SK-MEL-5 (cell line): ENCODE measurements at regions not wholly inside any gene's neighbourhood (a gene's known extent, or its start where the extent isn't known, plus 50 kb on each side); places are given as distances from the start of the nearest gene placed in this dataset.
"Not testable (repeated sequence)": the region's sequence is repeated elsewhere in the genome, so short reads cannot be mapped to it uniquely, and the experiment has no call there.

Experiments used
- DNase-seq: peaks from one replicate; pipeline ENCODE4 v3.0.0-alpha.2; 2016; ENCODE audit warnings: low read depth, low spot score
- in situ Hi-C: cut with HindIII; loops from 2 replicates; pipeline ENCODE4 v1.10.0; 2016; ENCODE audit warnings: low sequenced_read_pairs, high pct_unique_total_duplicates, low pct_unique_long_range_greater_than_20kb

DNA sequence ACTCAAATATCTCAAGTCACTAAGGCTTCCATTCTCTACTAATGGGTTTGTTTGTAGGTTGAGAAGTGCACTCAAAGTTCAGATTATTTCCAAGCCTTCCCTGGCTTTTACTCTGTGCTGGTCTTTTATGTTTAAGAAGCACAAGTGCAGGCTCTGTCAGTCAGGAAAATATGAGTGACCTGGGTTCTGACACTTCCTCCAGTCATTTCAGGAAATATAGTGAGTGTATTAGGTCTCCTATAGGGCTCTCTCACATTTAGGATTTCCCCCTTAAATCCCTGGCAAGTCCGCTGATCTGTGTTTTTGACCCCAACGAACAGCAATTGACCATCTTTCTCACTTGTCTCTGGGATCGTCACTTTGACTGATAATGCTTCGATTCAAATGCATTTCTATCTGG lies 210.2 kb downstream of the ARPP21 start:
- in situ Hi-C loops = no loop called here

DNA sequence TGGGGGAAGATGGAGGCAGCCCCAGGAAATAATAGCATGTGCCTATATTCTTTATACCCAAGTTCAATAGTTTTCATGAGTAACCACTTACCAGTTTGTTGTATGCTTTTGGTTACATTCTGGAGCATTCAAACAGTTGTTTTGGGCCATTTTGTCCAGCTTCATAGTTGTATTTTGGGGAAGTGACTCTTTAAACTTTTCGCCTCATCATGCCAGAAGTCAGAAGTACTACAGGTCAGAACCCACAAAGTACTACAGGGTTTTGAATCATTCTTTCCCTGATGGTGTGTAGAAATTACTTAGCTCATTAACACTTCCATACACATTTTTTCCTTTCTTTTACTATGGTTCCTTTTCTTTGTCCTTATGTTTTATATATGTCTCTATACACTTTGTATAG lies 210.6 kb downstream of the ARPP21 start:
- DNase-seq = no peak
- in situ Hi-C loops = no loop called here

More for the DNA sequence above, 210.2 kb downstream of the ARPP21 start:
- DNase-seq = no peak

DNA sequence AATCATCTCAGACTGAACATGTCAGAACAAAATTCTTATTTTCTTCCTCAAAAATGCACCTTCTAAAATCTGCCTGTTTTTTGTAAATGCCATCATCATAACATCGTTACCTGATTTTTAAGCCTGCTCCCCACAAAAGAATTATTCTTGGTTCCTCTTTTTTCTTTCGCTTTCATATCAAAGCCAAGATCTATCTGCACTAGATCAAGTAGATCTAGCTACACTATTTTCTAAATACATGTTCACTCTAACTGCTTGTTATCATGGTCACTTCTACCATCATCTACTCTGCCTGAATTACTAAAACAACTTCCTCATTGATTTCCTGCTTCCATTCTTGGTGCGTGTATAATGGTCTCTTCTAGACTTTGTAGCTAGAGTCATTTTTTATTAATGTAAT lies 217.7 kb downstream of the ARPP21 start:
- DNase-seq = no peak
- in situ Hi-C loops = no loop called here

DNA sequence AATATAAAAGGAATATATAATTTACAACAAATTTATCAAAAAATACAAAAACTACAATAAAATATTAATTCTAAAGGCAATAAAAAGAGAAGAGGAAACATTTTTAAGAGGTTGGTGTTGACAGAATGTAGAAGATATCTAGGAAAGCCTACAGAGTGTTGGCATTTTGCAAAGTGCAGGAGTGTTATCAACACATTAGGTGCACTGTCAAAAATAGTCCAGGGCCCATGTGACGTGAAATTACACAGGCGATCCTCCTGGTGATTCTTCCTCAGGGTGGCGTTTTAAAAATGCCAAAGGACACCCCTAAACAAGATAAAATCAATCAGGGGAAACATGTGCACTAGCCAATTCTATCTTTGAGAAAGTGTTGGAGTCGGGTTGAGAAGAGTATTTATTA lies 222.7 kb downstream of the ARPP21 start:
- in situ Hi-C loops = no loop called here

DNA sequence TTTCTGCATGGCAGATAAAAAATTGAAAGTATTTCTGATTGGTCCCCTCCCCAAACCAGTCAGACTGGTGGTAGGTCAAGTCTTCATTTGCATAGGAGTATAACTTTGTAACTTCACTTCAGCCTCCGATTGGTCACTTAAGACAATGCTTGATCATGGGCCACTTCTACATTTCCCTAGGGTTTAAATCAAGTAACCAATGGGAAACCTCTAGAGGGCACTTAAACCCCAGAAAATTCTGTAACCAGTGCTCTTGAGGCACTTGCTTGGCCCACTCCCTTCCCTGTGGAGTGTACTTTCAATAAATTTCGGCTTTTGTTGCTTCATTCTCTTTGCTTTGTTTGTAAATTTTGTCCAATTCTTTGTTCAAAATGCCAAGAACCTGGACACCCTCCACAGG lies 225.5 kb downstream of the ARPP21 start:
- in situ Hi-C loops = no loop called here
- DNase-seq = peak; percentile 14

More for the DNA sequence above, 222.7 kb downstream of the ARPP21 start:
- DNase-seq = no peak

DNA sequence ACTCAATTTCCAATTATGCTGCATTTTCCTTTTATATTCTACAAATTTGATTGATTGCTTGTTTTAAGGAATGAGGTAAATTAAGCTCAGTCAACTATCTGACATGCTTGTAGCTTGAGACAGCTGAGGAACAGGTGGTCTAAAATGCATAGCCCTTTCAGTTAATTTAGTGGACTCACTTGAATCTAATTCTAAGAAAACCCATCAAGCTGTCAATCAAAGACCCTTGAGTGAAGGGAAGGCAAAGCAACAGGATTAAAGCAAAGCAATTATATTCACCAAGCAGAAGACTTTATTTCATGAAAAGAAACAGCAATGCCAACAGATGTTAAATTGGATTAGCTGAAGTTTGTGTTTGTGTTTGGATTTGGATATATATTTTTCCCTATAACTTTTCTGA lies 228.5 kb downstream of the ARPP21 start:
- DNase-seq = no peak
- in situ Hi-C loops = no loop called here

DNA sequence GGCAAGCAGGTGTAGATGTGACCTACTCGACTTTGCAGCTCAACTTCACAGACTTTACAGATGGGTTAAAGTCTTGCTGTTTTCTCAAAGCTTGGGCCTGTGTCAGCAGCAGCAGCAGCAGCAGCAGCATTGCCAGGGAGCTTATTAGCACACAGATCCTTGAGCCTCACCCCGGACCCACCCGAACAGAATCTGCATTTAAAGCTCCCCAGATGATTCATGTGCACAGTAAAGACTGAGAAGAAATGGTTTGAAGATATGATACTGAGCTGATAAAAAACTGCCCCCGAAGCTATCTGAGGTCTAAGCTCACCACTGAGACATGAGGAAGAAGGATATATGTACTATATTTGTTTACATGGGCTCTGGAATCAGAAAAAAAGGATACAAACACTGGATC lies 231.7 kb downstream of the ARPP21 start:
- DNase-seq = no peak
- in situ Hi-C loops = no loop called here

DNA sequence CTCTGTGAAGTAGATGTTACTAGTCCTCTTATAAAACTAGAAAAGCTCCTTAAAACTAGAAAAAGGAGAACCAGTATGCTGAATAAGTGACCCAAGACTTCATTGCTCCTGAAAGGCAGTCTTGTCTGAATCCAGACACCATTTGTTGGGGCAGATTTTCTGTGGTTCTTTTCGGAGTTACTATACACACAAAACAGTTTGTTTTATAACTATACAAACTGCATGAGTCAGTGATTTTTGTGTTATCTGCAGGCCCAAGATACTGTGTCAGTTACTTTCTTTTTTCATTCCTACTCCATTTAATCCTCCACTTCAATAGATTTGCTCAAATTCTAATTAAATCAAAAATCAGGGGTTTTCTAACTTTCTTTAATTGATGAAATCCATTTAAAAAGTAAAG lies 244.6 kb downstream of the ARPP21 start:
- no peak for DNase-seq
- in situ Hi-C loops = no loop called here

DNA sequence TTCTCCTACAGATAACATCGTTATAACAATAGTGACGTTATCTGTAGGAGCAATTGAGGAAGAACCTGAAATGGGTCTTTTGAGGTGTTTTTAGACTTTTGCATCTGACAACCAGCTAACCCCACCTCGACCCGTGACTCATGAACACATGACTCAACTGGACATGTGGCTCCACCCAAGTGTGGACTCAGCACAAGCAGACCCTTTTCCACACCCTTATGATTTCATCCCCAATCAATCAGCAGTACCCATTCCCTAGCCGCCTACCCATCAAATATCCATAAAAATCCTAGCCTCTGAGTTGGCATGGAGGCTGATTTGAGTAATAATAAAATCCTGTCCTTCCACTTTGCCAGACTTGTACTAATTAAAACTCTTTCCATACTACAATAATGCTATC lies 255.4 kb downstream of the ARPP21 start:
- in situ Hi-C loops = no loop called here
- no peak for DNase-seq

DNA sequence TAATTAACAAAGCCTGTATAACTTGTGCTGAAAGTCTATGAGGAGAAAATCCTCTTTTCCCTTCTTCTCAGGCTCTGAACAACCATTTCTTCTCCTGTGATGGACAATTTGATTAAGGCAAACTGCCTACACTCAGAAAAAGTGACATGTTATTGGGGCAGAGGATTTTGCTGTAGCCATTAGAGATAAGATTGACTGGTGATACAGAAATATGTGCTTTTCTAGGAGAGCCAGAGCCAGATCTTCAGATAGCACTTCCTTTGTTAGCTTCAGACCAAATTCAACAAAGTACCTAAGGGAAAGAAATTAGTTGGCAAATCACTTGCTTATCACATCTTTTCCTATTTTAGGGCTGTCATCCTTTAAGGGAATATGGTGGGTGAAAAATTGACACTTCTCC lies 259.9 kb downstream of the ARPP21 start:
- DNase-seq = no peak
- in situ Hi-C loops = no loop called here

DNA sequence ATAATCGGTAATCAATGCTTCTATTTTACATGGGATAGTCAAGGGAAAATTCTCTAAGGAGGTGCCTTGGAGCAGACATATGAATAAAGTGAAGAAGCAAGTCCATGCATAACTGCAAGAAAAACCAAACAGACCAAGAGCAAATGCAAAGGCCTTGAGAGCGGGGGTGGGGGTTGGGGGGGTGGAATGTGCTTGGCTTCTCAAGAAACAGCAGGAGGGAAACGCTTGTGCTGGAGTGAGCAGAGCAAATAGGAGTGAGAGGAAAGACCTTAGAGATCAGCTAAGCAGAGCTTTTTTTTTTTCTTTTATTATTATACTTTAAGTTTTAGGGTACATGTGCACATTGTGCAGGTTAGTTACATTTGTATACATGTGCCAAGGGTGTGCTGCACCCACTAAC lies 260.8 kb downstream of the ARPP21 start:
- no peak for DNase-seq
- in situ Hi-C loops = no loop called here

DNA sequence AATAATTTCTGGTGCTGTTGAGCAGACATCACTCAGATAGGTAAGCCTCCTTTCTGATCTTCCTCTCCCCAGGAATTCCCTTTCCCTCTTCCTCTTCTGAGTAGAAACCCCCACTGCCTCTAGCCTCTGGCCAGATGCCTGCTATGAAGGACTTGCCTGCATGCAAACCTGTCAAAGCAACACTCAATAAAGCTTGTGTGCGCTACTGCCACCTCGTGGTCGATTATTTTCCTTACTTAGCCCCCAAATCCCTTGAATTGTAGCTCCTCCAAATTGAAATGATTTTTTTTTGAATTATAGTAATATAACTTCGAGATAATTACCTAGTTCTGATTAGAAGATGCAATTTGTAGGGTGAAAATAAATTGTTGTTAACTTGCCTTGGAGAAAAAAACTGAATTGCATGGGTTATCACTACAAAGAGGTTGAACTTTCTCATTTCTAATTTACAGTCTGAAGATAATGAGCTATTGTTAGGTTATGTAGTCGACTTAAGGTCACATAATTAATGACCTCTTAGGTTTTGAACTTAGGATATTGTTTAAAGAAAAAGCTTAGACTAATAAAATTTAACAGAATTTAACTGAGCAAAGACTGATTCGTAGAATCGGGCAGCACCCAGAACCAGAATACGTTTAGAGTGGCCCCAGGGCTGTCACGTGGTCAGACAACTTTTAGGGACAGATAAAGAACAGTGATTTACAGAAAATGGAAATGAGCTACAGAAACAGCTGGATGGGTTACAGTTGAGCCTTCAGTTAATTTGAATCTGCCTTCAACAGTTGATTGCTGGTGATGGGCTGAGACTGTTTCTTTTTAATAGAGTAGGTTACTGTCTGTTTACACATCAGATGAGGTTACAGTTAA lies 269.3 kb downstream of the ARPP21 start:
- in situ Hi-C loops = no loop called here
- DNase-seq = peak; percentile 86

DNA sequence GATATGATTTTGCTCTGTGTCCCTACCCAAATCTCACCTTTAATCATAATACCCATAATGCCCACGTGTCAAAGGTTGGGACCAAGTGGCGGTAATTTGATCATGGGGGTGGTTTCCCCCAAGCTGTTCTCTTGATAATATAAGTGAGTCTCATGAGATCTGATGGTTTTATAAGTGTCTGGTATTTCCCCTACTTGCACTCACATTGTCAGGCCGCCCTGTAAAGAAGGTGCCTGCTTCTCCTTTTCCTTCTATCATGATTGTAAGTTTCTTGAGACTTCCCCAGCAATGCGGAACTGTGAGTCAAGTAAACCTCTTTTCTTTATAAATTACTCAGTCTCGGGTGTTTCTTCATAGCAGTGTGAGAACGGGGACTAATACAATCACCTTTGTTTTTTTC lies 279.8 kb downstream of the ARPP21 start:
- DNase-seq = no peak
- in situ Hi-C loops = no loop called here

DNA sequence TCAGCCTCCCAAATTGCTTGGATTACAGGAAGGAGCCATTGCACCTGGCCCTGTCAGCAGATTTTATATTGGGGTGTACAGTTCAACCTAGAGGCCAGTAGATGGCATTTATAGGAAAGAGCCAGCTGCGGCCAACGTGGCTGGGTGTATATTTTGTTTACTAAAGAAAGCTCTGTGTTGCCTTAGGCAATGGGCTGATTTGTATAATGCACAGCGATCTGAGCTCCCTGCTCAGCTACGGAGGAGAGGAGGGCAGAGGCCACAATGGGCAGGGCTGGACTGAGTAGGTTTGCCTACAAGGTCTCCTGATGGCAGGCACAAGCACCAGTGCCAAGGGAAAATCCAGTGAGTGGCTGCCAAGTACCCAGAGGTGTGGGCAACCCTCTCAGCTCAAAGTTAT lies 282.4 kb downstream of the ARPP21 start:
- peak; percentile 9 for DNase-seq

DNA sequence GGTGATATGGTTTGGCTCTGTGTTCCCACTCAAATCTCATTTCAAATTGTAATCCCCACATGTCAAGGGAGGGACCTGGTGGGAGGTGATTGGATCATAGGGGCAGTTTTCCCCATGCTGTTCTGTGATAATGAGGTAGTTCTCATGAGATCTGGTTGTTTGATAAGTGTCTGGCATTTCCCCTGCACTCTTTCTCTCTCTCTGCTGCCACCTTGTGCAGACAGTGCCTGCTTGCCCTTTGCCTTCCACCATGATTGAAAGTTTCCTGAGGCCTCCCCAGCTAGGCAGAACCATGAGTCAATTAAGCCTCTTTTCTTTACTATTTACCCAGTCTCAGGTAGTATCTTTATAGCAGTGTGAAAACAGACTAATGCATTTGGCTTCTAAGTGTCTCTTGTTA lies 284.7 kb downstream of the ARPP21 start:
- peak; percentile 78 for DNase-seq
- in situ Hi-C loops = not testable (repeated sequence)

More for the DNA sequence above, 282.4 kb downstream of the ARPP21 start:
- in situ Hi-C loops = no loop called here

DNA sequence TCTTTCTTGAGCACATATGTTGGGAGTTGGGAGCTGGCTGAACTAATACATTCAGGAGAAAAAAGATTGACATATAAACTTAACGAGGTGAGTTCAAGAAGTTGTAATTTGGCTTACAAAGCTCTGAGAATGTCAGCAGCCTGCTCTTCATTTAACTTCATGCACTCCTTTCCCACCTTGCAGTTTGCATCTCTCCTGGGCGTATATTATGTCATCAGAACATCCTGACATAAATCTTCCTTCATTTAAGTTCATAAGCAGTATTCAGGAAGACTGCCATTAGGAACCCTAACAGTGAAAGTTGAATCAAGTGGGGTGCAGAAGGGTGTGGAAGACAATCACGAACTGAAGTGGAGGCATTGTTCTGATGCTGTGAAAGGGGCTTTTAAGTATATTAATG lies 288.1 kb downstream of the ARPP21 start:
- no peak for DNase-seq
- in situ Hi-C loops = no loop called here

DNA sequence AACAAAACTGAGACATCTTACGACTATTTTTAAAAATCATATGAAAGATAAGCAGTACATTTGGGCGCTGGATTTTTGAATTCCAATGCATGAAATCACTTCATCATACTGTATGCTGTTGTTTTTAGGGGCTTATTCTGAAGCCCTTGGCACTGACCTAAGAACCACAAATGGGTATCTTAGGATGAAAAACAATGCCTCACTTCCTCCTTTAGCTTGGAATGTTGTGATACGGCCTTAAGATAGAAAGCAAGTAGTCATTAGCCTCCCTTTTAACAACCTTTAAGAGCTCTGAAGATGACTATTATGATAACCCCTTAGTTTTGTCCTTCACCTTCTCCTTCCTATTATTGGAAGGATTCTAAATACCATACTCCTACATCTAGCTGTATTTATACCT lies 289.8 kb downstream of the ARPP21 start:
- no peak for DNase-seq
- in situ Hi-C loops = no loop called here

DNA sequence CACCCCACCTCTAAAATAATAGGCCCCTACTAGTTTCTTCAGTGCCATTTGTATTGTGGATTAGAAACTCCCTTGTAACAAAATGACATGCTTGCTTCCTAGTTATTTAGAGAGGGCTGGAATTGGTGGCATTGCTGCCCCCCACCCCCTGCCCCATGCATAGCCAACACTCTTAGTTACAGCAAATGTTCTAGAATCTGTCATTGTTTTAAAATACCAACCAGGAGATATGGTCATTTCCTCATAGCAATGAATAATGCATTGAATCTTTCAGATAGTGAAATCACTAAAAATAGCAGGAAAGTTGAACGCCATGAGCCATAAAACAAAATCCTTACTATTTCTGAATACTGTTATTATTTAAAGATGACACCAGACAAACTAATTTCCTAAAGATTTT lies 292.5 kb downstream of the ARPP21 start:
- in situ Hi-C loops = no loop called here
- no peak for DNase-seq

DNA sequence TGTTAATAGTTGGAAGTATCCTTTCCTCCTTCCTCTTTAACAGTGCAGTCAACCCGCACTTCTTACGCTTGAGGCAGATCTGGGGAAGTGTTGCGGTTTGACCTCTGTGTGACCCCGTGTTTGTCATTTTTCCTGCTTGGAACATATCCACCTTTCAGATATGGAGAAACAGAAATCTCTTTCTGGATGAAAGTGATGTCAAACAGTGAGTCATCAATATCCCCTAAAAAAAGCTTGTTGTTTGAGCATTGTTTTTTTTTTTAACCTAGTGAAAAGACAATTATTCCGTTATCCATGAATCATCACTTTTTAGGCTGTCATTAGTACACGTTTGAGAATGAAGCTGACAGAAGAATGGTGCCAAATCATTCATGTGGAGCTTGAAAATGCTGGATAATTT lies 293.7 kb downstream of the ARPP21 start:
- in situ Hi-C loops = no loop called here
- DNase-seq = peak; percentile 91

DNA sequence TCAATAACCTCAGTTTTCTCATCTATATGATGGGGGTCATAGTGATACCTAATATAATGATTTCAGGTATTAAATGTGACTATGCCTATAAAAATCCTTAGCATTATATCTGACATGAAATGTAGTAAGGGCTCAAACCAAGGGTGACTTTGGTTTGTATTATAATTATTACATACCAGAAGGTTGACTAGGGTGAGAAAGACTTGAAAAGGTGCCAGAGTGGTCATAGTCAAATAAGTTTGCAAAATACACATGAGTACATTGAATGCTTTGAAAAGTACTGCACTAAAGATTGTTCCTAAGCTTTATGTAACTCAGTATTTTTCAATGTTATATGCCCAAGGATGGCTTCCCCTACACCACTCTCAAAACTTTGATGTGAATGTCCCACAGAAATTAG lies 297.2 kb downstream of the ARPP21 start:
- in situ Hi-C loops = no loop called here
- DNase-seq = no peak
